HCT116 (cell line): ENCODE measurements at regions not wholly inside any gene's neighbourhood (a gene's known extent, or its start where the extent isn't known, plus 50 kb on each side); places are given as distances from the start of the nearest gene placed in this dataset.
"Not testable (repeated sequence)": the region's sequence is repeated elsewhere in the genome, so short reads cannot be mapped to it uniquely, and the experiment has no call there.

Experiments used
- ATAC-seq: fragments of 200-7000 bp; cut with Tn5 transposase; 2 replicates; pipeline ENCODE4 v1.9.1; 2020; ENCODE audit warnings: mild to moderate bottlenecking, moderate library complexity
- BruUV-seq: library from RNA; stranded (reverse); fragments of 400-500 nt; replicated peaks from 2 replicates; lab custom pipeline; 2021; lab: Mats Ljungman, UMichigan
- CTCF ChIA-PET: fragments of 300-600 bp; sonication (Branson Sonifier 250); formaldehyde crosslinking; loops from one replicate; lab custom pipeline; 2021; ENCODE audit warnings: antibody characterized with exemption; lab: Charles Lee
- POLR2A ChIA-PET: fragments of 300-600, 350-600 bp; sonication (Branson Sonifier 250); formaldehyde crosslinking; loops from one replicate; lab custom pipeline; 2021; ENCODE audit warnings: antibody characterized with exemption; lab: Charles Lee
- RAD21 ChIA-PET, 2 experiments: fragments of 300-600 bp; sonication (Branson Sonifier 250); formaldehyde crosslinking; loops; one replicate each; lab custom pipeline; 2023; ENCODE audit warnings: low total read pairs in 2 of 2; ENCODE audit not compliant: uncharacterized antibody in 2 of 2, unreplicated experiment in 2 of 2, low non-redundant PET in 1 of 2; lab: Charles Lee
- DNase-seq: peaks from one replicate; pipeline ENCODE4 v3.0.0-alpha.2; 2010; ENCODE audit warnings: low read depth, low spot score
- H2AFZ ChIP-seq: fragments of 200-600 bp; shearing (Covaris generic), sonication (generic); 2 replicates; pipeline ENCODE4 v1.6.1; 2017; ENCODE audit warnings: low read depth, mixed run types, mixed read lengths, antibody characterized with exemption, low read length; ENCODE audit not compliant: poor library complexity, severe bottlenecking
- H3K27ac ChIP-seq: 2 replicates; pipeline ENCODE4 v1.5.1; 2012; ENCODE audit warnings: low read depth, low read length
- H3K27me3 ChIP-seq: fragments of 200-600 bp; sonication (generic); 2 replicates; pipeline ENCODE4 v1.6.1; 2016; ENCODE audit warnings: mixed run types, low read length, mixed read lengths; ENCODE audit not compliant: insufficient read depth
- H3K36me3 ChIP-seq, 2 experiments: fragments of 200-500 bp in 1 of 2; fragments of 200-600 bp in 1 of 2; sonication (Bioruptor generic) in 1 of 2; sonication (generic) in 1 of 2; 2 replicates each; pipeline versions ENCODE4 v1.5.1 to v1.6.1; 2014 to 2016; ENCODE audit warnings: low read length in 2 of 2, inconsistent platforms in 1 of 2, mixed read lengths in 1 of 2, mixed run types in 1 of 2; ENCODE audit not compliant: insufficient read depth in 2 of 2, control insufficient read depth in 1 of 2
- H3K4me1 ChIP-seq, 2 experiments: fragments of 200-600 bp in 1 of 2; sonication (generic) in 1 of 2; 2 replicates each; pipeline versions ENCODE4 v1.5.1 to v1.6.1; 2012 to 2017; ENCODE audit warnings: low read length in 2 of 2, inconsistent platforms in 1 of 2, mild to moderate bottlenecking in 1 of 2, mixed read lengths in 1 of 2, mixed run types in 1 of 2, moderate library complexity in 1 of 2; ENCODE audit not compliant: insufficient read depth in 2 of 2, control insufficient read depth in 1 of 2
- H3K4me2 ChIP-seq: fragments of 200-600 bp; sonication (generic); 2 replicates; pipeline ENCODE4 v1.6.1; 2017; ENCODE audit warnings: mixed run types, low read length, mixed read lengths
- H3K4me3 ChIP-seq, 2 experiments: fragments of 200-600 bp in 1 of 2; sonication (generic) in 1 of 2; replicated peaks in 1 of 2; 2 replicates each; pipeline ENCODE4 v1.5.1; 2011 to 2016; ENCODE audit warnings: low read length in 2 of 2, control low read depth in 1 of 2, low read depth in 1 of 2, mild to moderate bottlenecking in 1 of 2, mixed read lengths in 1 of 2, mixed run types in 1 of 2
- H3K79me2 ChIP-seq: fragments of 200-600 bp; sonication (generic); 2 replicates; pipeline ENCODE4 v1.6.1; 2017; ENCODE audit warnings: mild to moderate bottlenecking, mixed run types, low read length, moderate library complexity, mixed read lengths; ENCODE audit not compliant: insufficient read depth
- H3K9ac ChIP-seq: fragments of 200-600 bp; sonication (generic); 2 replicates; pipeline ENCODE4 v1.6.1; 2016; ENCODE audit warnings: low read length, mixed read lengths
- H3K9me2 ChIP-seq: fragments of 200-600 bp; sonication (generic), shearing (Covaris generic); 2 replicates; pipeline ENCODE4 v1.6.1; 2017; ENCODE audit warnings: mixed run types, mild to moderate bottlenecking, moderate library complexity; ENCODE audit not compliant: insufficient read depth
- H3K9me3 ChIP-seq, 2 experiments: fragments of 200-500 bp in 1 of 2; fragments of 200-600 bp in 1 of 2; sonication (Bioruptor generic) in 1 of 2; sonication (generic) in 1 of 2; 2 replicates each; pipeline ENCODE4 v1.6.1; 2014 to 2017; ENCODE audit warnings: low read length in 2 of 2, mixed read lengths in 2 of 2, inconsistent platforms in 1 of 2, low read depth in 1 of 2, mild to moderate bottlenecking in 1 of 2, mixed run types in 1 of 2, moderate library complexity in 1 of 2; ENCODE audit not compliant: control insufficient read depth in 1 of 2, insufficient read depth in 1 of 2
- H4K20me1 ChIP-seq: fragments of 200-600 bp; sonication (generic), shearing (Covaris generic); 2 replicates; pipeline ENCODE4 v1.6.1; 2017; ENCODE audit warnings: mixed run types, mild to moderate bottlenecking, moderate library complexity; ENCODE audit not compliant: insufficient read depth
- CBX3 ChIP-seq: IDR thresholded peaks from 2 replicates; pipeline ENCODE4 v1.6.1; 2012; ENCODE audit warnings: low read depth
- ELF1 ChIP-seq: IDR thresholded peaks from 2 replicates; pipeline ENCODE4 v1.6.1; 2012; ENCODE audit warnings: low read depth, borderline replicate concordance
- EZH2 ChIP-seq: fragments of 200-600 bp; sonication (generic); IDR thresholded peaks from 2 replicates; pipeline ENCODE4 v1.6.1; 2017; ENCODE audit warnings: antibody characterized with exemption, mixed run types
- EZH2phosphoT487 ChIP-seq: fragments of 200-600 bp; IDR thresholded peaks from 2 replicates; pipeline ENCODE4 v1.6.1; 2018; ENCODE audit warnings: antibody characterized with exemption, borderline replicate concordance
- POLR2AphosphoS5 ChIP-seq: IDR thresholded peaks from 2 replicates; pipeline ENCODE4 v1.6.1; 2011; ENCODE audit warnings: mild to moderate bottlenecking, low read depth, low read length, moderate library complexity
- SIN3A ChIP-seq: IDR thresholded peaks from 2 replicates; pipeline ENCODE4 v1.6.1; 2012; ENCODE audit warnings: low read depth
- ZNF274 ChIP-seq: fragments of 200-500 bp; sonication (Bioruptor generic); IDR thresholded peaks from 2 replicates; pipeline ENCODE4 v1.6.1; 2014; ENCODE audit warnings: mild to moderate bottlenecking, low read depth, low read length, inconsistent platforms
- intact Hi-C: fragments of 100-400 bp; cut with micrococcal nuclease; formaldehyde crosslinking; loops from 2 replicates; pipeline ENCODE4 v1.10.0; 2022
- TF ChIP-seq, protein P1 (sequence below): IDR thresholded peaks from 2 replicates; pipeline ENCODE4 v1.6.1; 2012; ENCODE audit warnings: low read depth
- TF ChIP-seq, protein P2 (sequence below): IDR thresholded peaks from 2 replicates; pipeline ENCODE4 v1.6.1; 2012

DNA sequence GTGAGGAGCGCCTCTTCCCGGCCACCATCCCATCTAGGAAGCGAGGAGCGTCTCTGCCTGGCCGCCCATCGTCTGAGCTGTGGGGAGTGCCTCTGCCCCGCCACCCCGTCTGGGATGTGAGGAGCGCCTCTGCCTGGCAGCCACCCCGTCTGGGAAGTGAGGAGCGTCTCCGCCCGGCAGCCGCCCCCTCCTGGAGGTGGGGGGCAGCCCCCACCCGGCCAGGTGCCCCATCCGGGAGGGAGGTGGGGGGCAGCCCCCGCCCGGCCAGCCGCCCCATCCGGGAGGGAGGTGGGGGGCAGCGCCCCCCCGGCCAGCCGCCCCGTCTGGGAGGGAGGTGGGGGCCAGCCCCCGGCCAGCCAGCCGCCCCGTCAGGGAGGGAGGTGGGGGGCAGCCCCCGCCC is 75.3 kb upstream of the EHBP1 start:
- H3K36me3 ChIP-seq, BruUV-seq, H3K4me2 ChIP-seq, RAD21 ChIA-PET, intact Hi-C loops, H3K9me3 ChIP-seq, DNase-seq, H3K27me3 ChIP-seq, H4K20me1 ChIP-seq, H3K27ac ChIP-seq, ATAC-seq, H3K79me2 ChIP-seq, H3K9me2 ChIP-seq, H2AFZ ChIP-seq, H3K4me1 ChIP-seq, POLR2A ChIA-PET, H3K4me3 ChIP-seq, CTCF ChIA-PET, H3K9ac ChIP-seq: not testable (repeated sequence)

DNA sequence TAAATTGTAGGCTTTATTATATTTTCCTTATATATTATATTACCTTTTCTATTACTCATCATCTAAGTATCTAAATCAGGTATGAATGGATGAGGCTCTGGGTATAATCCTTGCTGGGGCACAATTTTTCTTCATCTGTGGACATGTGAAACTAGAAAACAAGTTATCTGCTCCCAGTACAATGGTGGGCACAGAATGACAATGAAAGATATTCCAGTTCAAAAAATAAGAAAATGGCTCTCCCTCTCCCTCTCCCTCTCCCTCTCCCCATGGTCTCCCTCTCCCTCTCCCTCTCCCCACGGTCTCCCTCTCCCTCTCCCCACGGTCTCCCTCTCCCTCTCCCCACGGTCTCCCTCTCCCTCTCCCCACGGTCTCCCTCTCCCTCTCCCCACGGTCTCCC is 76.2 kb upstream of the EHBP1 start:
- H3K9me3 ChIP-seq, intact Hi-C loops, H3K27ac ChIP-seq, H4K20me1 ChIP-seq, DNase-seq, ATAC-seq, H3K9ac ChIP-seq, H3K79me2 ChIP-seq, POLR2A ChIA-PET, H3K36me3 ChIP-seq, BruUV-seq, H3K9me2 ChIP-seq, CTCF ChIA-PET, H3K4me1 ChIP-seq, H3K4me2 ChIP-seq, RAD21 ChIA-PET, H3K27me3 ChIP-seq, H2AFZ ChIP-seq, H3K4me3 ChIP-seq: not testable (repeated sequence)

DNA sequence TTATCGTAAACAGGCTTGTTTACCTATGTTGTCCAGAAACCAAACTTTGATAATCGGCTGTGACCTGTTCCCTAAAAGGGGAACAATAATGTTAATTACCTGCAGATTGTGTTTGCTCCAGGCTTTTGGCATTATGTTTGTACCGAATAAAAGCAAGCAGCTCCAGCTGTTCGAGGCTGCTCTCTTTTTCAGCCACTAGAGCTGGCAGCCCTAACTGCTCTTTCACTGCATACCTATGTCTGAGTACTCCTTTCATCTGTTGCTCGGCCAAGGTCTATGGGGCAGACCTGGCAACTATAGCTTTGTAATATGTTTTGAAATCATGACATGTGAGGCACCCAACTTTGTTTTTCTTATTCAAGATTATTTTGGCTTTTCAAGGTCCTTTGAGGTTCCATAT is 77.8 kb upstream of the EHBP1 start:
- no peaks in the 10 kb centered on the region for H3K9me2 ChIP-seq
- H3K4me3 ChIP-seq = no peak overlapping the region
- ChIA-PET CTCF (no interaction called here), RAD21 (no interaction called here), POLR2A (no interaction called here)
- H3K9ac ChIP-seq = no peak overlapping the region
- H2AFZ ChIP-seq = peak overlapping the region; percentile 2
- H3K79me2 ChIP-seq = no peaks in the 10 kb centered on the region
- no TSS peak for BruUV-seq
- no peaks in the 10 kb centered on the region for H3K27me3 ChIP-seq
- DNase-seq (no peak), ATAC-seq (no peak)
- H3K4me2 ChIP-seq = no peak overlapping the region
- no peaks in the 10 kb centered on the region; a peak in 1 of 4 replicates for H3K9me3 ChIP-seq
- no peaks in the 10 kb centered on the region for H4K20me1 ChIP-seq
- no peaks in the 10 kb centered on the region for H3K36me3 ChIP-seq
- intact Hi-C loops = no loop called here
- no peaks in the 10 kb centered on the region for H3K4me1 ChIP-seq
- no peak overlapping the region for H3K27ac ChIP-seq
- TF ChIP-seq SIN3A (no peak), EZH2 (no peak), EZH2phosphoT487 (no peak), ELF1 (no peak), POLR2AphosphoS5 (no peak), ZNF274 (no peak), CBX3 (no peak)
- TF ChIP-seq, protein P1, sequence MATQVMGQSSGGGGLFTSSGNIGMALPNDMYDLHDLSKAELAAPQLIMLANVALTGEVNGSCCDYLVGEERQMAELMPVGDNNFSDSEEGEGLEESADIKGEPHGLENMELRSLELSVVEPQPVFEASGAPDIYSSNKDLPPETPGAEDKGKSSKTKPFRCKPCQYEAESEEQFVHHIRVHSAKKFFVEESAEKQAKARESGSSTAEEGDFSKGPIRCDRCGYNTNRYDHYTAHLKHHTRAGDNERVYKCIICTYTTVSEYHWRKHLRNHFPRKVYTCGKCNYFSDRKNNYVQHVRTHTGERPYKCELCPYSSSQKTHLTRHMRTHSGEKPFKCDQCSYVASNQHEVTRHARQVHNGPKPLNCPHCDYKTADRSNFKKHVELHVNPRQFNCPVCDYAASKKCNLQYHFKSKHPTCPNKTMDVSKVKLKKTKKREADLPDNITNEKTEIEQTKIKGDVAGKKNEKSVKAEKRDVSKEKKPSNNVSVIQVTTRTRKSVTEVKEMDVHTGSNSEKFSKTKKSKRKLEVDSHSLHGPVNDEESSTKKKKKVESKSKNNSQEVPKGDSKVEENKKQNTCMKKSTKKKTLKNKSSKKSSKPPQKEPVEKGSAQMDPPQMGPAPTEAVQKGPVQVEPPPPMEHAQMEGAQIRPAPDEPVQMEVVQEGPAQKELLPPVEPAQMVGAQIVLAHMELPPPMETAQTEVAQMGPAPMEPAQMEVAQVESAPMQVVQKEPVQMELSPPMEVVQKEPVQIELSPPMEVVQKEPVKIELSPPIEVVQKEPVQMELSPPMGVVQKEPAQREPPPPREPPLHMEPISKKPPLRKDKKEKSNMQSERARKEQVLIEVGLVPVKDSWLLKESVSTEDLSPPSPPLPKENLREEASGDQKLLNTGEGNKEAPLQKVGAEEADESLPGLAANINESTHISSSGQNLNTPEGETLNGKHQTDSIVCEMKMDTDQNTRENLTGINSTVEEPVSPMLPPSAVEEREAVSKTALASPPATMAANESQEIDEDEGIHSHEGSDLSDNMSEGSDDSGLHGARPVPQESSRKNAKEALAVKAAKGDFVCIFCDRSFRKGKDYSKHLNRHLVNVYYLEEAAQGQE = no peak
- TF ChIP-seq, protein P2, sequence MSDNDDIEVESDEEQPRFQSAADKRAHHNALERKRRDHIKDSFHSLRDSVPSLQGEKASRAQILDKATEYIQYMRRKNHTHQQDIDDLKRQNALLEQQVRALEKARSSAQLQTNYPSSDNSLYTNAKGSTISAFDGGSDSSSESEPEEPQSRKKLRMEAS = no peak
